ENCODE measurements at regions not wholly inside any gene's neighbourhood (a gene's known extent, or its start where the extent isn't known, plus 50 kb on each side); places are given as distances from the start of the nearest gene placed in this dataset.

DNA sequence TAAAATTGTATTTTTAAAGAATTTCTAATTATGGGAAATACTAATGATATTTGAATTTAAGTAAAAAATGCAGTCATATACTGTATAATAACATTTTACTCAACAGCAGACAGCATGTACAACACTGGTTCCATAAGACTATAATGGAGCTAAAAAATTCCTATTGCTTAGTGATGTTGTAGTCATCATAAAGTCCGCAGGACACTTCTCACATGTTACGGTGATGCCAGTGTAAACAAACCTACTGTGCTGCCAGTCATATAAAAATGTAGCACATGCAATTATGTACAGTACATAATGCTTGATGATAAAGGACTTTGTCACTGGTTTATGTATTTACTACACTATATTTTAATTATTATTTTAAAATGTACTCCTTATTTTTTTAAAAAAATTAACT is 629.3 kb downstream of the IPMK start:
- ChIA-PET POLR2A (no interaction called here), CTCF (ENCODE audit: low intra/inter-chr PET ratio, low total read pairs) (no interaction called here)
- Histone ChIP-seq H4K20me1 (ENCODE audit: insufficient read depth, low read length) (no peaks in the 10 kb centered on the region), H3K4me3 (replicated peaks in 1 of 3; ENCODE audit: insufficient read depth in 1 of 3, low read depth in 2 of 3, low read length in 3 of 3) (no peak overlapping the region), H3K79me2 (ENCODE audit: insufficient read depth, low read length) (no peaks in the 10 kb centered on the region), H3K9ac (ENCODE audit: insufficient read depth, low read depth, low read length) (no peak overlapping the region), H3K27me3 (ENCODE audit: control insufficient read depth in 1 of 2, insufficient read depth in 2 of 2, low read length in 2 of 2) (no peaks in the 10 kb centered on the region), H3K27ac (ENCODE audit: extremely low read length, insufficient read depth, low read length) (no peak overlapping the region), H3K36me3 (replicated peaks in 1 of 2; ENCODE audit: control insufficient read depth in 1 of 2, insufficient read depth in 2 of 2, low read length in 2 of 2) (no peaks in the 10 kb centered on the region), H2AFZ (ENCODE audit: low read length) (no peak overlapping the region), H3K4me2 (ENCODE audit: low read depth, low read length) (no peak overlapping the region), H3K4me1 (ENCODE audit: insufficient read depth, low read length) (no peaks in the 10 kb centered on the region), H3K9me3 (ENCODE audit: low read length) (no peaks in the 10 kb centered on the region)
- FAIRE-seq, result no peak
- BruUV-seq (replicated peaks), result no TSS peak
- no peak for ATAC-seq
- DNase-seq (ENCODE audit: low spot score), result no peak
- TF ChIP-seq PHF21A (CRISPR knock-in tag; IDR thresholded peaks at IDR 0.05) (no peak), ZNF460 (CRISPR knock-in tag; IDR thresholded peaks at IDR 0.05; ENCODE audit: borderline replicate concordance) (no peak), NR2F6 (IDR thresholded peaks at IDR 0.05) (no peak), NR2F6 (CRISPR knock-in tag; IDR thresholded peaks at IDR 0.05) (no peak), ZNF614 (CRISPR knock-in tag; IDR thresholded peaks at IDR 0.05; ENCODE audit: borderline replicate concordance) (no peak), NCOA2 (CRISPR knock-in tag; IDR thresholded peaks at IDR 0.05) (no peak)
- TF ChIP-seq, protein P1, sequence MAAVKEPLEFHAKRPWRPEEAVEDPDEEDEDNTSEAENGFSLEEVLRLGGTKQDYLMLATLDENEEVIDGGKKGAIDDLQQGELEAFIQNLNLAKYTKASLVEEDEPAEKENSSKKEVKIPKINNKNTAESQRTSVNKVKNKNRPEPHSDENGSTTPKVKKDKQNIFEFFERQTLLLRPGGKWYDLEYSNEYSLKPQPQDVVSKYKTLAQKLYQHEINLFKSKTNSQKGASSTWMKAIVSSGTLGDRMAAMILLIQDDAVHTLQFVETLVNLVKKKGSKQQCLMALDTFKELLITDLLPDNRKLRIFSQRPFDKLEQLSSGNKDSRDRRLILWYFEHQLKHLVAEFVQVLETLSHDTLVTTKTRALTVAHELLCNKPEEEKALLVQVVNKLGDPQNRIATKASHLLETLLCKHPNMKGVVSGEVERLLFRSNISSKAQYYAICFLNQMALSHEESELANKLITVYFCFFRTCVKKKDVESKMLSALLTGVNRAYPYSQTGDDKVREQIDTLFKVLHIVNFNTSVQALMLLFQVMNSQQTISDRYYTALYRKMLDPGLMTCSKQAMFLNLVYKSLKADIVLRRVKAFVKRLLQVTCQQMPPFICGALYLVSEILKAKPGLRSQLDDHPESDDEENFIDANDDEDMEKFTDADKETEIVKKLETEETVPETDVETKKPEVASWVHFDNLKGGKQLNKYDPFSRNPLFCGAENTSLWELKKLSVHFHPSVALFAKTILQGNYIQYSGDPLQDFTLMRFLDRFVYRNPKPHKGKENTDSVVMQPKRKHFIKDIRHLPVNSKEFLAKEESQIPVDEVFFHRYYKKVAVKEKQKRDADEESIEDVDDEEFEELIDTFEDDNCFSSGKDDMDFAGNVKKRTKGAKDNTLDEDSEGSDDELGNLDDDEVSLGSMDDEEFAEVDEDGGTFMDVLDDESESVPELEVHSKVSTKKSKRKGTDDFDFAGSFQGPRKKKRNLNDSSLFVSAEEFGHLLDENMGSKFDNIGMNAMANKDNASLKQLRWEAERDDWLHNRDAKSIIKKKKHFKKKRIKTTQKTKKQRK (IDR thresholded peaks at IDR 0.05; ENCODE audit: low read length), result no peak
- intact Hi-C loops (cut with micrococcal nuclease; ENCODE audit: unreplicated experiment), result no loop called here
- in situ Hi-C loops (cut with HindIII; ENCODE audit: extremely low pct_ligation_motif_present, low pct_unique_long_range_greater_than_20kb), result no loop called here
- WGBS (ENCODE audit: low lambda C conversion rate), result 46% methylated on average over 2 of the region's 2 CpGs

Data from HepG2 (cell line).